ENCODE measurements at regions not wholly inside any gene's neighbourhood (a gene's known extent, or its start where the extent isn't known, plus 50 kb on each side); places are given as distances from the start of the nearest gene placed in this dataset.
"Not testable (repeated sequence)": the region's sequence is repeated elsewhere in the genome, so short reads cannot be mapped to it uniquely, and the experiment has no call there.

DNA sequence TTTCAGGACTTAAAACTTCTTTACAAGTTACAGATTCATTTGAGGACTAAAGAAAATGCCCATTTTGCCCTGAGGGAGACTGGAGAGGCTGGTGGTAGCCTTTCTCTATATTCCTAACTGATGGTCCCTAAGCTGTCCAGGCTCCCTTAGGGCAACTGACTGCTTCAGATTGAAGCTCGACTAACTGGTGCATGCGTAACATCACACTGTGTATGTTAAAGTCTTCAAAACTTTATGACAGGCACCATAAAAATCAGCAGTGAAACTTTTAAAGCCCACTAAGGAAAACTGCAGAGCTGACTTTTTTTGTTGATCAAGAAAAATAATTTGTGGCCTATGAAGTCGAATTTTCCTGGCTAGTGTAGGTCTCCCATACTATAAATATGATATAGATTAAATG, 233.0 kb upstream of the RPS23 start:
- H3K27me3 ChIP-seq (ENCODE audit: control insufficient read depth in 2 of 2, insufficient read depth in 2 of 2, low read length in 2 of 2) = no peaks in the 10 kb centered on the region
- no peaks in the 10 kb centered on the region for H3K36me3 ChIP-seq (ENCODE audit: control insufficient read depth in 2 of 2, insufficient read depth in 2 of 2, low read length in 2 of 2)
- H3K4me1 ChIP-seq (ENCODE audit: control insufficient read depth in 2 of 2, insufficient read depth in 2 of 2, low read length in 2 of 2) = no peaks in the 10 kb centered on the region
- no peak overlapping the region for H3K9ac ChIP-seq (ENCODE audit: low read depth in 1 of 2, low read length in 2 of 2)
- no peak overlapping the region for H3K4me3 ChIP-seq (ENCODE audit: low read length in 2 of 2)
- no peak overlapping the region for H3K27ac ChIP-seq (ENCODE audit: low read depth in 2 of 2, low read length in 2 of 2)
- no peaks in the 10 kb centered on the region for H3K9me3 ChIP-seq (ENCODE audit: control insufficient read depth in 2 of 2, low read length in 2 of 2)

DNA sequence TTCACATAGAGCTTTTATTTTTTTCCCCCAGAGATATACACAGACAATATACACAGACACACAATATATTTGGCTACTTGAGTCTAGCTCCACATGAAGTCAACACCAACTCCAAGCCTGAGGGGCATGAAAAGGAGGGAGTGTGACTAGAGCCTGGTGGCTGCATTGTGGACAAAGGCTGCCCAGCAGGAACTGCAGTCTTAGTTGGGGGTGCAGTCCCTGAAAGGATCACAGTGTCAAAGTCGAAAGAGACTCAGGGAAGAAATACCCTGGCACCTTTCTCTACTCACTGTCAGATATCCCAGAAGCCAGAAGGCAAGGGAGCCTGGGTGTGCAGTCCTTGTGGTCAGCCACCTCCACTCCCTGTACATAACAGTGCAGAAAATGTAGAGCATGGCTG, 231.6 kb upstream of the RPS23 start:
- Histone ChIP-seq H3K4me1 (ENCODE audit: control insufficient read depth in 2 of 2, insufficient read depth in 2 of 2, low read length in 2 of 2) (no peaks in the 10 kb centered on the region), H3K27me3 (ENCODE audit: control insufficient read depth in 2 of 2, insufficient read depth in 2 of 2, low read length in 2 of 2) (no peaks in the 10 kb centered on the region), H3K9me3 (ENCODE audit: control insufficient read depth in 2 of 2, low read length in 2 of 2) (no peaks in the 10 kb centered on the region), H3K4me3 (ENCODE audit: low read length in 2 of 2) (no peak overlapping the region), H3K36me3 (ENCODE audit: control insufficient read depth in 2 of 2, insufficient read depth in 2 of 2, low read length in 2 of 2) (no peaks in the 10 kb centered on the region), H3K9ac (ENCODE audit: low read depth in 1 of 2, low read length in 2 of 2) (no peak overlapping the region), H3K27ac (ENCODE audit: low read depth in 2 of 2, low read length in 2 of 2) (no peak overlapping the region)

GRCh38 chr5:82506390-82506789, 228.2 kb upstream of the RPS23 start:
- not testable (repeated sequence) for H3K9ac ChIP-seq (ENCODE audit: low read depth in 1 of 2, low read length in 2 of 2); H3K36me3 ChIP-seq (ENCODE audit: control insufficient read depth in 2 of 2, insufficient read depth in 2 of 2, low read length in 2 of 2)

GRCh38 chr5:82499725-82500244, 221.6 kb upstream of the RPS23 start:
- no peaks in the 10 kb centered on the region for H3K36me3 ChIP-seq (ENCODE audit: control insufficient read depth in 2 of 2, insufficient read depth in 2 of 2, low read length in 2 of 2)
- H3K9ac ChIP-seq (ENCODE audit: low read depth in 1 of 2, low read length in 2 of 2) = no peak overlapping the region
- no peak overlapping the region for H3K27ac ChIP-seq (ENCODE audit: low read depth in 2 of 2, low read length in 2 of 2)
- H3K9me3 ChIP-seq (ENCODE audit: control insufficient read depth in 2 of 2, low read length in 2 of 2) = no peaks in the 10 kb centered on the region
- H3K4me3 ChIP-seq (ENCODE audit: low read length in 2 of 2) = no peak overlapping the region
- H3K4me1 ChIP-seq (ENCODE audit: control insufficient read depth in 2 of 2, insufficient read depth in 2 of 2, low read length in 2 of 2) = no peaks in the 10 kb centered on the region
- no peaks in the 10 kb centered on the region for H3K27me3 ChIP-seq (ENCODE audit: control insufficient read depth in 2 of 2, insufficient read depth in 2 of 2, low read length in 2 of 2)

More at GRCh38 chr5:82506390-82506789, 228.2 kb upstream of the RPS23 start:
- not testable (repeated sequence) for H3K27ac ChIP-seq (ENCODE audit: low read depth in 2 of 2, low read length in 2 of 2); H3K27me3 ChIP-seq (ENCODE audit: control insufficient read depth in 2 of 2, insufficient read depth in 2 of 2, low read length in 2 of 2); H3K4me1 ChIP-seq (ENCODE audit: control insufficient read depth in 2 of 2, insufficient read depth in 2 of 2, low read length in 2 of 2); H3K4me3 ChIP-seq (ENCODE audit: low read length in 2 of 2); H3K9me3 ChIP-seq (ENCODE audit: control insufficient read depth in 2 of 2, low read length in 2 of 2)

- Histone ChIP-seq H3K27ac (ENCODE audit: low read depth in 2 of 2, low read length in 2 of 2) (no peak overlapping the region), H3K4me1 (ENCODE audit: control insufficient read depth in 2 of 2, insufficient read depth in 2 of 2, low read length in 2 of 2) (no peaks in the 10 kb centered on the region), H3K27me3 (ENCODE audit: control insufficient read depth in 2 of 2, insufficient read depth in 2 of 2, low read length in 2 of 2) (no peaks in the 10 kb centered on the region), H3K9ac (ENCODE audit: low read depth in 1 of 2, low read length in 2 of 2) (no peak overlapping the region), H3K9me3 (ENCODE audit: control insufficient read depth in 2 of 2, low read length in 2 of 2) (no peaks in the 10 kb centered on the region), H3K4me3 (ENCODE audit: low read length in 2 of 2) (no peak overlapping the region), H3K36me3 (ENCODE audit: control insufficient read depth in 2 of 2, insufficient read depth in 2 of 2, low read length in 2 of 2) (no peaks in the 10 kb centered on the region)
Observed at GRCh38 chr5:82497242-82497641, 219.1 kb upstream of the RPS23 start.

DNA sequence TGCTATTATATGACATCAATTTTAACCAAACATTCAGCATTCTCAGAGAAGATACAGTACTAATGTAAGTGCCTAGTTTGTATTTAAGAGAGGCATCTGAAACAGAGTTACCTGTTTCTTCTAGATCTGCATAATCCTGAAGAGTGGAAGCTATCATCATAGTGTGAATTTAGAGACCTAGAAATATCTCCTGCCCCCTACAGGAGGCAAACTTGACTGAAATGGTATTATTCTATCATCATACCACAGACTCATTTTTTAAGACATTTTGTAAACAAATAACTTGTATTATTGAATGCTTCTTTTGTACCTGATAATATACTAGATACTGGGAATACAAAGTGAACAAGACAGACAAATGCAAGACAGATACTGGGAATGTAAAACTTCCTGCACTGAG, 216.8 kb upstream of the RPS23 start:
- Histone ChIP-seq H3K27me3 (ENCODE audit: control insufficient read depth in 2 of 2, insufficient read depth in 2 of 2, low read length in 2 of 2) (no peaks in the 10 kb centered on the region), H3K4me1 (ENCODE audit: control insufficient read depth in 2 of 2, insufficient read depth in 2 of 2, low read length in 2 of 2) (no peaks in the 10 kb centered on the region), H3K4me3 (ENCODE audit: low read length in 2 of 2) (no peak overlapping the region), H3K9ac (ENCODE audit: low read depth in 1 of 2, low read length in 2 of 2) (no peak overlapping the region), H3K36me3 (ENCODE audit: control insufficient read depth in 2 of 2, insufficient read depth in 2 of 2, low read length in 2 of 2) (no peaks in the 10 kb centered on the region), H3K9me3 (ENCODE audit: control insufficient read depth in 2 of 2, low read length in 2 of 2) (no peaks in the 10 kb centered on the region), H3K27ac (ENCODE audit: low read depth in 2 of 2, low read length in 2 of 2) (no peak overlapping the region)

- Histone ChIP-seq H3K27ac (ENCODE audit: low read depth in 2 of 2, low read length in 2 of 2) (no peak overlapping the region), H3K4me3 (ENCODE audit: low read length in 2 of 2) (no peak overlapping the region), H3K9ac (ENCODE audit: low read depth in 1 of 2, low read length in 2 of 2) (no peak overlapping the region), H3K4me1 (ENCODE audit: control insufficient read depth in 2 of 2, insufficient read depth in 2 of 2, low read length in 2 of 2) (no peaks in the 10 kb centered on the region), H3K9me3 (ENCODE audit: control insufficient read depth in 2 of 2, low read length in 2 of 2) (no peaks in the 10 kb centered on the region), H3K36me3 (ENCODE audit: control insufficient read depth in 2 of 2, insufficient read depth in 2 of 2, low read length in 2 of 2) (no peaks in the 10 kb centered on the region), H3K27me3 (ENCODE audit: control insufficient read depth in 2 of 2, insufficient read depth in 2 of 2, low read length in 2 of 2) (no peaks in the 10 kb centered on the region)
Observed at GRCh38 chr5:82493221-82493620, 215.1 kb upstream of the RPS23 start.

- Histone ChIP-seq H3K4me3 (ENCODE audit: low read length in 2 of 2) (no peak overlapping the region), H3K9me3 (ENCODE audit: control insufficient read depth in 2 of 2, low read length in 2 of 2) (no peaks in the 10 kb centered on the region), H3K4me1 (ENCODE audit: control insufficient read depth in 2 of 2, insufficient read depth in 2 of 2, low read length in 2 of 2) (no peaks in the 10 kb centered on the region), H3K27me3 (ENCODE audit: control insufficient read depth in 2 of 2, insufficient read depth in 2 of 2, low read length in 2 of 2) (no peaks in the 10 kb centered on the region), H3K36me3 (ENCODE audit: control insufficient read depth in 2 of 2, insufficient read depth in 2 of 2, low read length in 2 of 2) (no peaks in the 10 kb centered on the region), H3K27ac (ENCODE audit: low read depth in 2 of 2, low read length in 2 of 2) (no peak overlapping the region), H3K9ac (ENCODE audit: low read depth in 1 of 2, low read length in 2 of 2) (no peak overlapping the region)
Observed at GRCh38 chr5:82491397-82491796, 213.2 kb upstream of the RPS23 start.

DNA sequence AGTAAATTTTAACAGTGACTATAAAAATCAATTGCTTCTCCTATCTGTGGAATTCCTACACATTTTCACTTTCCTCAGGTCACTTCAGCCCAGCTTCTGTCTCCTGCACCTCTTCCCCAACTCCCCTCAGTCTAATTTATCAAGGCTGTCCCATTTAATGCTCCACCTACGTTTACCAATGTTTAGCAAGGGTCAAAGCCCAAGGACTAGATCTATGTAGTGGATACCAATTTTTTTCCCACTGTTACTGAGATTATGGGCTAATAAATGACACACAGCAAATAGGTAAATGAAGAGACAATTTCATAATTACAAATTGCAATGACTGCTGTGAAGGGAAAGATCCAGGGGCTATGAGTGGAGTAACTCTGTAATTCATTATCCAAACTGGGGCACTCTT, 211.5 kb upstream of the RPS23 start:
- H3K27me3 ChIP-seq (ENCODE audit: control insufficient read depth in 2 of 2, insufficient read depth in 2 of 2, low read length in 2 of 2) = no peaks in the 10 kb centered on the region
- H3K9ac ChIP-seq (ENCODE audit: low read depth in 1 of 2, low read length in 2 of 2) = no peak overlapping the region
- H3K4me1 ChIP-seq (ENCODE audit: control insufficient read depth in 2 of 2, insufficient read depth in 2 of 2, low read length in 2 of 2) = no peaks in the 10 kb centered on the region
- no peaks in the 10 kb centered on the region for H3K36me3 ChIP-seq (ENCODE audit: control insufficient read depth in 2 of 2, insufficient read depth in 2 of 2, low read length in 2 of 2)
- no peak overlapping the region for H3K4me3 ChIP-seq (ENCODE audit: low read length in 2 of 2)
- H3K27ac ChIP-seq (ENCODE audit: low read depth in 2 of 2, low read length in 2 of 2) = no peak overlapping the region
- no peaks in the 10 kb centered on the region for H3K9me3 ChIP-seq (ENCODE audit: control insufficient read depth in 2 of 2, low read length in 2 of 2)

DNA sequence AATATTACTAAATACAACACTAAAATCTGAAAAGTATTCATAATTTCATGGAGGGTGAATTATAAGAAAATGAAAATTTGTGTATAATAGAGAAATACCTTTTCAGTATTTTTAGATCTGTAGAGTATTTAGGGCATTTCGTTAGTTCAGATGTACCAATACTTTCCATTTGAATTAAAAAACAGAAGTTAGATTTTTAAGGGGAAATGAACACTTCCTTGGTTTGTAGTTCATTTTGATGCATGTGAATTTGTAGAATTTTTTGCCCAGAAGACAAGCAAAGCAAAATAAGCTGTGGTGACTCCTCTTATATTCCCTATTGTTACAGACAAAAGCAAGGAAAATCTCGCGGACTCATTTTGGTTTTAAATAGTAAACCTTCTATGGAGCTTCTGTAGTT, 209.0 kb upstream of the RPS23 start:
- Histone ChIP-seq H3K4me3 (ENCODE audit: low read length in 2 of 2) (no peak overlapping the region), H3K27me3 (ENCODE audit: control insufficient read depth in 2 of 2, insufficient read depth in 2 of 2, low read length in 2 of 2) (no peaks in the 10 kb centered on the region), H3K9ac (ENCODE audit: low read depth in 1 of 2, low read length in 2 of 2) (no peak overlapping the region), H3K27ac (ENCODE audit: low read depth in 2 of 2, low read length in 2 of 2) (no peak overlapping the region), H3K9me3 (ENCODE audit: control insufficient read depth in 2 of 2, low read length in 2 of 2) (no peaks in the 10 kb centered on the region), H3K36me3 (ENCODE audit: control insufficient read depth in 2 of 2, insufficient read depth in 2 of 2, low read length in 2 of 2) (no peaks in the 10 kb centered on the region), H3K4me1 (ENCODE audit: control insufficient read depth in 2 of 2, insufficient read depth in 2 of 2, low read length in 2 of 2) (no peaks in the 10 kb centered on the region)

- H3K36me3 ChIP-seq (ENCODE audit: control insufficient read depth in 2 of 2, insufficient read depth in 2 of 2, low read length in 2 of 2) = no peaks in the 10 kb centered on the region
- H3K9ac ChIP-seq (ENCODE audit: low read depth in 1 of 2, low read length in 2 of 2) = no peak overlapping the region
- no peak overlapping the region for H3K4me3 ChIP-seq (ENCODE audit: low read length in 2 of 2)
- H3K27ac ChIP-seq (ENCODE audit: low read depth in 2 of 2, low read length in 2 of 2) = no peak overlapping the region
- no peaks in the 10 kb centered on the region for H3K9me3 ChIP-seq (ENCODE audit: control insufficient read depth in 2 of 2, low read length in 2 of 2)
- H3K4me1 ChIP-seq (ENCODE audit: control insufficient read depth in 2 of 2, insufficient read depth in 2 of 2, low read length in 2 of 2) = no peaks in the 10 kb centered on the region
- H3K27me3 ChIP-seq (ENCODE audit: control insufficient read depth in 2 of 2, insufficient read depth in 2 of 2, low read length in 2 of 2) = no peaks in the 10 kb centered on the region
Observed at GRCh38 chr5:82480331-82480730, 202.2 kb upstream of the RPS23 start.
